K562 (cell line): ENCODE measurements at regions not wholly inside any gene's neighbourhood (a gene's known extent, or its start where the extent isn't known, plus 50 kb on each side); places are given as distances from the start of the nearest gene placed in this dataset.

Experiments used
- ATAC-seq: fragments of 200-7000 bp; cut with Tn5 transposase; 3 replicates; pipeline ENCODE4 v1.9.1; 2020; ENCODE audit warnings: moderate library complexity
- BruUV-seq: library from RNA; stranded (reverse); fragments of 400-500 nt; replicated peaks from 2 replicates; lab custom pipeline; 2021; lab: Mats Ljungman, UMichigan
- CTCF ChIA-PET: fragments of 300-600 bp; formaldehyde crosslinking; extraction: SDS; loops from one replicate; lab custom pipeline; 2021; ENCODE audit warnings: low intra/inter-chr PET ratio; lab: Yijun Ruan, JAX
- POLR2A ChIA-PET: fragments of 300-600, 350-650 bp; sonication (Branson Sonifier 250); formaldehyde crosslinking; extraction: SDS; loops from one replicate; lab custom pipeline; 2021; ENCODE audit warnings: antibody characterized with exemption, inconsistent platforms; lab: Yijun Ruan, JAX
- DNase-seq, 4 experiments: peaks; one replicate each; pipeline versions ENCODE4 v3.0.0 to v3.0.0-alpha.2; 2011 to 2018; ENCODE audit warnings: low spot score in 3 of 4, mixed read lengths in 3 of 4; ENCODE audit errors: extremely low read depth in 1 of 4
- FAIRE-seq: peaks from 2 replicates; lab custom pipeline; 2011; peaks lifted over from hg19 to GRCh38; lab: Jason Lieb, UNC
- H2AFZ ChIP-seq: 2 replicates; pipeline ENCODE4 v1.6.0; 2011; ENCODE audit warnings: low read depth, low read length, control low read depth, inconsistent platforms
- H3K27ac ChIP-seq: fragments of 200-600 bp; 3 replicates; pipeline ENCODE4 v1.8.0; 2011; ENCODE audit warnings: low read depth, mild to moderate bottlenecking, control low read depth, inconsistent platforms, low read length, moderate library complexity, mixed read lengths; ENCODE audit errors: extremely low read depth
- H3K27me3 ChIP-seq, 2 experiments: fragments of 300-600 bp in 1 of 2; 2 replicates in 1 of 2; 3 replicates in 1 of 2; pipeline versions ENCODE4 v1.6.0 to v1.8.0; 2011; ENCODE audit warnings: inconsistent platforms in 2 of 2, low read length in 2 of 2, mild to moderate bottlenecking in 1 of 2, mixed read lengths in 1 of 2, moderate library complexity in 1 of 2; ENCODE audit not compliant: control insufficient read depth in 2 of 2, insufficient read depth in 2 of 2
- H3K36me3 ChIP-seq: fragments of 300-600 bp; 3 replicates; pipeline ENCODE4 v1.8.0; 2011; ENCODE audit warnings: mild to moderate bottlenecking, low read length, inconsistent platforms; ENCODE audit not compliant: control insufficient read depth, insufficient read depth
- H3K4me1 ChIP-seq, 2 experiments: fragments of 200-600 bp in 1 of 2; replicated peaks in 1 of 2; 2 replicates in 1 of 2; 3 replicates in 1 of 2; pipeline versions ENCODE4 v1.5.1 to v1.8.0; 2011; ENCODE audit warnings: inconsistent platforms in 2 of 2, low read length in 2 of 2, mild to moderate bottlenecking in 1 of 2, mixed read lengths in 1 of 2, moderate library complexity in 1 of 2; ENCODE audit not compliant: control insufficient read depth in 2 of 2, insufficient read depth in 2 of 2
- H3K4me2 ChIP-seq: 2 replicates; pipeline ENCODE4 v1.6.1; 2011; ENCODE audit warnings: low read length, control low read depth, inconsistent platforms, mixed read lengths; ENCODE audit not compliant: insufficient read depth
- H3K4me3 ChIP-seq: fragments of 200-600 bp; sonication (generic), shearing (Covaris generic); 2 replicates; pipeline ENCODE4 v1.5.1; 2016; ENCODE audit warnings: control low read depth, inconsistent platforms
- H3K79me2 ChIP-seq: fragments of 200-600 bp; 3 replicates; pipeline ENCODE4 v1.8.0; 2011; ENCODE audit warnings: low read length, inconsistent platforms; ENCODE audit not compliant: control insufficient read depth, insufficient read depth
- H3K9ac ChIP-seq, 2 experiments: 2 replicates each; pipeline versions ENCODE4 v1.6.0 to v1.6.1; 2011; ENCODE audit warnings: low read depth in 2 of 2, low read length in 2 of 2, control low read depth in 1 of 2, inconsistent platforms in 1 of 2, mild to moderate bottlenecking in 1 of 2, mixed read lengths in 1 of 2; ENCODE audit not compliant: insufficient read depth in 1 of 2
- H3K9me1 ChIP-seq: one replicate; pipeline ENCODE4 v1.6.0; 2011; ENCODE audit warnings: inconsistent platforms, mild to moderate bottlenecking, low read length, moderate library complexity; ENCODE audit not compliant: control insufficient read depth, insufficient read depth
- H3K9me3 ChIP-seq: replicated peaks from 2 replicates; pipeline ENCODE4 v1.5.1; 2011; ENCODE audit warnings: low read depth, low read length, inconsistent platforms; ENCODE audit not compliant: control insufficient read depth, insufficient read depth
- H4K20me1 ChIP-seq: replicated peaks from 2 replicates; pipeline ENCODE4 v1.6.1; 2011; ENCODE audit warnings: low read length, inconsistent platforms, mixed read lengths; ENCODE audit not compliant: control insufficient read depth, insufficient read depth
- EP400 ChIP-seq: fragments of 450-650 bp; IDR thresholded peaks from 2 replicates; pipeline ENCODE4 v1.6.1; 2017; ENCODE audit warnings: antibody characterized with exemption, mild to moderate bottlenecking, moderate library complexity
- MAFG ChIP-seq: fragments of 450-650 bp; conservative IDR thresholded peaks from 2 replicates; pipeline ENCODE4 v1.6.1; 2016; ENCODE audit warnings: missing genetic modification characterization, missing compliant biosample characterization
- RFX1 ChIP-seq: fragments of 450-650 bp; IDR thresholded peaks from 2 replicates; pipeline ENCODE4 v1.6.1; 2016; ENCODE audit warnings: mild to moderate bottlenecking, moderate library complexity
- TCF7L2 ChIP-seq: fragments of 150-350 bp; IDR thresholded peaks from 2 replicates; pipeline ENCODE4 v1.6.1; 2016; ENCODE audit warnings: low read depth, mild to moderate bottlenecking, low read length, moderate library complexity
- ZNF316 ChIP-seq: fragments of 450-650 bp; IDR thresholded peaks from 2 replicates; pipeline ENCODE4 v1.6.1; 2016
- WGBS: fragments of 100-300 bp; shearing (Covaris generic); methylation state at CpG from one replicate; pipeline ENCODE4 v1.1.6; 2016; ENCODE audit warnings: low coverage, mixed read lengths; ENCODE audit not compliant: insufficient coverage; ENCODE audit errors: missing lambda C conversion rate; 5-methylcytosine and 5-hydroxymethylcytosine counted together
- in situ Hi-C: fragments of 300-500 bp; cut with MboI; formaldehyde crosslinking; loops from 4 replicates; pipeline ENCODE4 v1.15.0; 2018; ENCODE audit warnings: inconsistent platforms, mixed read lengths
- intact Hi-C: fragments of 100-400 bp; cut with micrococcal nuclease; formaldehyde crosslinking; loops from 2 replicates; pipeline ENCODE4 v1.14.2; 2022
- TF ChIP-seq, protein P1 (sequence below): fragments of 250-450 bp; sonication (Bioruptor Pico); IDR thresholded peaks from 2 replicates; pipeline ENCODE4 v1.4.0; 2020
- TF ChIP-seq, protein P2 (sequence below), 2 experiments: fragments of 450-650 bp; IDR thresholded peaks; 2 replicates each; pipeline ENCODE4 v1.6.1; 2016

DNA sequence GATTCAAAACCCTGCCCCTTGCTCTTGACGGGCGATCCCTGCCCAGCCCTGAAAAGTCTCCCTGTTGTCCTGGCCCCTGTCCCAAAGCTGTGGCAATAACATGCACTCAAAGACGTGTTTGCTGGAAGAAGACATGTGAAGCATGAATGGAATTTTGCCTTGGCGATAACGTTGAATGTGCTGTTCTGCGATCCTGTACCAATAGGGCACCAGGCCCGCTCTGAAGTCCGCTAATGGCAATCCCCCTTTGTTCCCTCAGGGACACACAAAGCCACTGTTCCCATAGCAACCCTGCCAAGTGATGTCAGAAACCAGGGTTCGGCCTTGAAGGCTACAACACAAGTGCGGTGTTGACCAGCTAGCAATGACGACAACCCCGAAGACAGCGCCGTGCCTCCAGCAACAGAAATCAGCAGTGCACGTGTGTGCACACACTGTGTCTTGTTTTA lies 284.6 kb downstream of the KLF6 start:
- H3K4me3 ChIP-seq = no peak overlapping the region
- ATAC-seq = no peak
- H2AFZ ChIP-seq = no peak overlapping the region
- H3K9me3 ChIP-seq = no peaks in the 10 kb centered on the region
- BruUV-seq = no TSS peak
- 28% methylated on average over 15 of the region's 15 CpGs for WGBS
- H3K36me3 ChIP-seq = no peaks in the 10 kb centered on the region
- H3K4me2 ChIP-seq = no peak overlapping the region
- H3K27ac ChIP-seq = no peak overlapping the region
- ChIA-PET CTCF (no interaction called here), POLR2A (no interaction called here)
- DNase-seq = no peak
- intact Hi-C loops = no loop called here
- no peak overlapping the region for H3K9ac ChIP-seq
- in situ Hi-C loops = no loop called here
- H3K27me3 ChIP-seq = peaks cover 2 to 15% of the 10 kb centered on the region in 2 experiments; a peak in 3 of 5 replicates
- no peaks in the 10 kb centered on the region for H3K79me2 ChIP-seq
- no peaks in the 10 kb centered on the region for H3K9me1 ChIP-seq
- no peaks in the 10 kb centered on the region for H3K4me1 ChIP-seq
- peak; percentile 59 for TF ChIP-seq RFX1
- TF ChIP-seq TCF7L2 = no peak
- FAIRE-seq = no peak
- H4K20me1 ChIP-seq = 0 out of 2 replicates have a peak, but pooled peaks cover 9% of the 10 kb centered on the region

DNA sequence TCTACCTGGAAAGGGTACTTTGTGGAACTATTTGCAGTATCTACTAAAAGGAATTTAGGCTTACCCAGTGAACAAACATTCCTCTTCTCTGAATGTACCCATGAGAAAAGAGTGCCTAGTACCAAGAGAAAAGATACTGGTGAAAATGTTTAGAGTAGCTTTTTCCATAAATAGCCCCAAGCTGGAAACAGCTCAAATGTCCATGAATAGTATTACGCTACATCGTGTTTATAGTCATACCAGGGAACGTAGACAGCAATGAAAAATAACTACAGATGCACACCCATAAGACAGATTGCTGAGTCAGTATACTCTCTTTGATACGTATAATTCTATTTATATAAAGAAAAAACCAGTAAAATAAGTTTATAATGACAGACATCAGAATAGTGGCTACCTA lies 285.9 kb downstream of the KLF6 start:
- Histone ChIP-seq H2AFZ (no peak overlapping the region), H3K4me1 (no peaks in the 10 kb centered on the region), H3K36me3 (no peaks in the 10 kb centered on the region), H3K9me3 (no peaks in the 10 kb centered on the region), H3K4me3 (no peak overlapping the region), H4K20me1 (0 out of 2 replicates have a peak, but pooled peaks cover 8% of the 10 kb centered on the region), H3K27ac (no peak overlapping the region), H3K27me3 (peaks cover 6 to 24% of the 10 kb centered on the region in 2 experiments; a peak in 4 of 5 replicates), H3K79me2 (no peaks in the 10 kb centered on the region), H3K9me1 (no peaks in the 10 kb centered on the region), H3K4me2 (no peak overlapping the region), H3K9ac (no peak overlapping the region)
- POLR2A ChIA-PET = no interaction called here
- TF ChIP-seq ZNF316 (peak; percentile 54), MAFG (0 out of 2 replicates have a peak, but pooled peaks have one; percentile 14), EP400 (no peak)
- TF ChIP-seq, protein P1, sequence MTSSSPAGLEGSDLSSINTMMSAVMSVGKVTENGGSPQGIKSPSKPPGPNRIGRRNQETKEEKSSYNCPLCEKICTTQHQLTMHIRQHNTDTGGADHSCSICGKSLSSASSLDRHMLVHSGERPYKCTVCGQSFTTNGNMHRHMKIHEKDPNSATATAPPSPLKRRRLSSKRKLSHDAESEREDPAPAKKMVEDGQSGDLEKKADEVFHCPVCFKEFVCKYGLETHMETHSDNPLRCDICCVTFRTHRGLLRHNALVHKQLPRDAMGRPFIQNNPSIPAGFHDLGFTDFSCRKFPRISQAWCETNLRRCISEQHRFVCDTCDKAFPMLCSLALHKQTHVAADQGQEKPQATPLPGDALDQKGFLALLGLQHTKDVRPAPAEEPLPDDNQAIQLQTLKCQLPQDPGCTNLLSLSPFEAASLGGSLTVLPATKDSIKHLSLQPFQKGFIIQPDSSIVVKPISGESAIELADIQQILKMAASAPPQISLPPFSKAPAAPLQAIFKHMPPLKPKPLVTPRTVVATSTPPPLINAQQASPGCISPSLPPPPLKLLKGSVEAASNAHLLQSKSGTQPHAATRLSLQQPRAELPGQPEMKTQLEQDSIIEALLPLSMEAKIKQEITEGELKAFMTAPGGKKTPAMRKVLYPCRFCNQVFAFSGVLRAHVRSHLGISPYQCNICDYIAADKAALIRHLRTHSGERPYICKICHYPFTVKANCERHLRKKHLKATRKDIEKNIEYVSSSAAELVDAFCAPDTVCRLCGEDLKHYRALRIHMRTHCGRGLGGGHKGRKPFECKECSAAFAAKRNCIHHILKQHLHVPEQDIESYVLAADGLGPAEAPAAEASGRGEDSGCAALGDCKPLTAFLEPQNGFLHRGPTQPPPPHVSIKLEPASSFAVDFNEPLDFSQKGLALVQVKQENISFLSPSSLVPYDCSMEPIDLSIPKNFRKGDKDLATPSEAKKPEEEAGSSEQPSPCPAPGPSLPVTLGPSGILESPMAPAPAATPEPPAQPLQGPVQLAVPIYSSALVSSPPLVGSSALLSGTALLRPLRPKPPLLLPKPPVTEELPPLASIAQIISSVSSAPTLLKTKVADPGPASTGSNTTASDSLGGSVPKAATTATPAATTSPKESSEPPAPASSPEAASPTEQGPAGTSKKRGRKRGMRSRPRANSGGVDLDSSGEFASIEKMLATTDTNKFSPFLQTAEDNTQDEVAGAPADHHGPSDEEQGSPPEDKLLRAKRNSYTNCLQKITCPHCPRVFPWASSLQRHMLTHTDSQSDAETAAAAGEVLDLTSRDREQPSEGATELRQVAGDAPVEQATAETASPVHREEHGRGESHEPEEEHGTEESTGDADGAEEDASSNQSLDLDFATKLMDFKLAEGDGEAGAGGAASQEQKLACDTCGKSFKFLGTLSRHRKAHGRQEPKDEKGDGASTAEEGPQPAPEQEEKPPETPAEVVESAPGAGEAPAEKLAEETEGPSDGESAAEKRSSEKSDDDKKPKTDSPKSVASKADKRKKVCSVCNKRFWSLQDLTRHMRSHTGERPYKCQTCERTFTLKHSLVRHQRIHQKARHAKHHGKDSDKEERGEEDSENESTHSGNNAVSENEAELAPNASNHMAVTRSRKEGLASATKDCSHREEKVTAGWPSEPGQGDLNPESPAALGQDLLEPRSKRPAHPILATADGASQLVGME = no peak
- TF ChIP-seq, protein P2, sequence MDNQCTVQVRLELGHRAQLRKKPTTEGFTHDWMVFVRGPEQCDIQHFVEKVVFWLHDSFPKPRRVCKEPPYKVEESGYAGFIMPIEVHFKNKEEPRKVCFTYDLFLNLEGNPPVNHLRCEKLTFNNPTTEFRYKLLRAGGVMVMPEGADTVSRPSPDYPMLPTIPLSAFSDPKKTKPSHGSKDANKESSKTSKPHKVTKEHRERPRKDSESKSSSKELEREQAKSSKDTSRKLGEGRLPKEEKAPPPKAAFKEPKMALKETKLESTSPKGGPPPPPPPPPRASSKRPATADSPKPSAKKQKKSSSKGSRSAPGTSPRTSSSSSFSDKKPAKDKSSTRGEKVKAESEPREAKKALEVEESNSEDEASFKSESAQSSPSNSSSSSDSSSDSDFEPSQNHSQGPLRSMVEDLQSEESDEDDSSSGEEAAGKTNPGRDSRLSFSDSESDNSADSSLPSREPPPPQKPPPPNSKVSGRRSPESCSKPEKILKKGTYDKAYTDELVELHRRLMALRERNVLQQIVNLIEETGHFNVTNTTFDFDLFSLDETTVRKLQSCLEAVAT (IDR thresholded peaks at IDR 0.05) = no peak
- WGBS = 14% methylated on average over 4 of the region's 4 CpGs
- no TSS peak for BruUV-seq
- ATAC-seq = no peak
- in situ Hi-C loops (no loop called here), intact Hi-C loops (no loop called here)
- no peak for FAIRE-seq
- no peak for DNase-seq
- CTCF ChIA-PET = no interaction called here
